GM19395 (cell line): ENCODE measurements at regions not wholly inside any gene's neighbourhood (a gene's known extent, or its start where the extent isn't known, plus 50 kb on each side); places are given as distances from the start of the nearest gene placed in this dataset.

Source experiments
- ATAC-seq: cut with Tn5 transposase; IDR thresholded peaks from one replicate; pipeline ENCODE4 v1.9.1; 2021; ENCODE audit warnings: mild to moderate bottlenecking, moderate library complexity; ENCODE audit not compliant: unreplicated experiment

DNA sequence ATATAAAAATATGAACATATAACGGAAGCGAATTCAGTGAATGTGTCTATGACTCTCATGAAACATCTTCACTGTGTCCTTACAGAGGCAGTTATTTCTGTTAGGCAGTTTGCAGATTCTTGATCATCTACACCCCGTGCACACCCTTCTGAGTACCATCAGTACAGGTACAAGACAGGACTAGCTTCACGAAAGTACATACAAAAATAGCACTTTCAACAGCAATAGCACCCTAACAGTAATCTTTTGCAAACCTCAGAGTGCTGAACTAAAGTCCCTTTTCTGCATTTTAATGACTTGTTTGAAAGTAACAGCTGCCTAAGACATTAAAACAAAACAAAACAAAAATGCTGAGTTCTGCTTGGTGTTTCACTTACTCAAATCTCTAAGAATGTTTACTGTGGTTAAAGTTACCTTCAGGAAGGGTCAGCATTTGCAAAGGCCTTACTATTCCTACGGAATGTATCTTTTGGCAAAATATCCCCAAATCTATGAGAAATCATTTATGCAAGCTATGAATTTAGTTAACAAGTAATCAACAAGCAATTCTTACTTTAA, 104.1 kb downstream of the CNTN3 start:
- ATAC-seq = no peak

GRCh38 chr3:74507691-74508090, 106.8 kb downstream of the CNTN3 start:
- no peak for ATAC-seq

- ATAC-seq = no peak
Measured at GRCh38 chr3:74506246-74506645, 108.2 kb downstream of the CNTN3 start.

DNA sequence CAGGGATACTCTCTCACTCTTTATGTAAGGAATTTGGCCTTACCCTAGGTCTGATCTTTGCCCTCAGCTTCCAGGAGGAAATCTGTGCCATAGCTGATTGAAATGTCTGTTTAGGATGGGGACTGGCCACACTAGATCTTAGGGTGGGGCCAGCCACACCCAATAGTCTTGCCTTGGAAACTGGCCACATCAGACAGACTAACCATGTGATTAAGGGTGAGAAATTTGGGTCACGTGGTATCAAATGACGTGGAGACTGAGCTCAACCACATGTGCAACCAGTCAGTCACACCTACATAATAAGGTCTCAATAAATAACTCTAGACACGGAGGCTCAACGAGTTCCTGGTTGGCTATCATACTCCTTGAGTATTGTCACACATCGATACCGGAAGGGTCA, 113.5 kb downstream of the CNTN3 start:
- no peak for ATAC-seq

DNA sequence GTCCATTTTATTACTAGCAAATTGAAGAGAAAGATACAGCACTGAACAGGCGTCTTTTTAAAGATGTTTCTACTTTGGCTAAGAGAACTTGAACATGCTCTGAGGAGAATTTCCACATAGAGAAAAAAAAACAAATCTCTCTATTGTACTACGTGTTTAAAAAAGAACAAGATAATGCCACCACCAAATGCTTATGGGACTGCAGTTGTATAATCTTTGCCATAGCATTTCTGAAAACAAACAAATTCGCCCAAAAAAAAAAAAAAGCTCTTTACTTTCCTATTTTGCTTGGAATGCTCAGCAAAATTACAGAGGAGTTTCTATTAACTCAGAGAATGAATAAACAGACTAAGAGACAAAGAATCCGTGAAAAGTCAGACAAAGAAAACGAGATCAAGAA, 114.2 kb downstream of the CNTN3 start:
- no peak for ATAC-seq

DNA sequence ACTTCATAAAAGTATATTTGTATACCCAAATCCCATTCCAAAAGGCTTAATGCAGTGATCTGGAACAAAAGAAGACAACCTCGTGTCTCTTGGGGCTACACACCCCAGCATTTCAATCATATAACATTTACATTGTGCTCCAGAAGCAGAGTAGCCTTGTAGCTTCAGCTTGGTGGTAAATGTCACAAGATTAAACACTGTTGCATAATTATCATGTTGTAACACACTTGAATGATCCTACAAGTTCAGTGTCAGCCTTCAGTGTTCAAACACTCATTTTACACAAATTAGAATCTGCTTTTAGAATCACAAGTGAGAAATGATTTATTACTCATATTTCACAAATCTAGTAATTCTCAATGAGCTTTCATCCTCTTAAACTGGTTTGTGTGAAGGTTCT, 122.6 kb downstream of the CNTN3 start:
- no peak for ATAC-seq

DNA sequence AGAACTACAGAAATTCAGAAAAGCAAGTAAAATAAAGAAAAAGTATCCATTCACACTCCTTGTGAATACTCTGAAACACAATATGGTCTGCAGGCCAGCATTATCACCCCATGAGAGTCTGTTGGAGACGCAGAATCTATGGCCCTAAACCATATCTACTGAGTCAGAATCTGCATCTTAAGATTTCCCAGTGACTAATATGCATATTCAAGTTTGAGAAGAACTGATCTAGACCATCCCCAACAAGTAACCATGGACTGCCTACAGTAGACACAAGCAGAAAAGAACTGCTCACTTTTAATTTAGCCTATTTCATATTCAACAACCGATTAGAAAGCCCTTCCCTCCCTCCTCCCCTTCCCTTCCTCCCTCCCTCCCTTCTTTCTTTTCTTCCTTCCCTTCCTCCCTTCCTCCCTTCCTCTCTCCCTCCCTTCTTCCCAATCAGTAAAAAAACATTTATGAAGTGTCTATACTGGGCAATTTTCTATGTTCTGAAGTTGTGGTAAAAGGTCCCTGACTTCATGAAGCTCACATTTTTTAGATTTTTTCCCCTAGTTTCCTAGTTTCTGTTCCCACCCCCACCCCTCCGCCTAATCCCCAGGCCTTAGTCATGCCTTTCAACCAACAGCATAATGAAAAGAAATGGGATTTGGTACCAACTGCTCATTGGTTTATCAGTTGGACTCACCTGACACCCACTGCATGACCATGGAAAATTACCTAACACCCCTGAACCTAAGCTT, 125.2 kb downstream of the CNTN3 start:
- no peak for ATAC-seq

DNA sequence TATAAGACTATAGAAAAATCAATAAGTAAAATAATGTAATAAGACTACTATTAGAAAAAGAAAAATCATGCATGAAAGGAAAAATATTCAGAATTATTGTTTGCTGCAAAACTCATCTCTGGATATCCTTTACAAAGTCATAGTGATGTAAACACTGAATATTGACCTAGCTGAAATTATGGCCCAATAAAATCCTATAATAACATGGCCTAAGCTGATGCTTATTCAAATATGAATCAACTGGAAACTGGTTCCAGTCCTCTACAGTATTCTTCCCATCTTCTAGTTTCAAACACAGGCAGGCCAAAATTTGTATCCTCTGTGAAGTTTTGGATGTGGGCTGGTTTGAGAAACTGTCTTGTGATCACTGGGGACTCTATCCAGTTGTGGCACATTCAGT, 134.5 kb downstream of the CNTN3 start:
- ATAC-seq = no peak

DNA sequence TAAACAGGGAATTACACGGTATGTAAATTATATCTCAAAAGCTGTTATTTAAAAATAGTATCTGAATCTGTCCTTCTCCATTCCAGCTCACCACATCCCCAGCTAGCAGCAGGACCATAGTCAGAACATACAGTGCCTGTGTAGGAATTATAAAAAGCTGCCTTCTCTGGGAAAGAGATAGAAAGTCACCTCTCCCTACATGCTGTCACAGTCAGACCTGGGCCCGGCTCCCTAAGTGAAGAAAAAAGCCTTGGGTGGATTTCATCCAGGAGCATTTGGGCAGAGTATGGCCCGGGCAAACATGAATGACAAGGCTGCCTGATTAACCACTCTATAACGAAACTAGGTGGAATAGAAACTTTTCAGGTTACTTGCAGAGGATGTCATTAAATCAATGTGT, 144.1 kb downstream of the CNTN3 start:
- ATAC-seq = no peak

DNA sequence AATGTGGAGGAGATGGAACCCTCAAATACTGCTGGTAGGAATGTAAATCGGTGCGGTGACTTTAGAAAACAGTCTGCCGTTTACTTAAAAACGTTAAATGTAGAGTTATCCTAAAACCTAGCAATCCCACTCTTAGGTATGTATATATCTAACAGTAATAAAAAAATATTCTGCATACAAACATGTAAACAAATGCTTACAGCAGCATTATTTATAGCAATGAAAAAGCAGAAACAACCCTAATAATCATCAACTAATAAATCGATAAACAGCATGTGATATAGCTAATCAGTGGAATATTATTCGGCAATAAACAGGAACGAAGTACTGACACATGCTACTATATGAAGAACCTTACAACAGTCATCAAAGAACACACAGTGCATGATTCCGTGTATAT, 144.7 kb downstream of the CNTN3 start:
- no peak for ATAC-seq

- ATAC-seq = no peak
Measured at GRCh38 chr3:74469151-74469550, 145.3 kb downstream of the CNTN3 start.

DNA sequence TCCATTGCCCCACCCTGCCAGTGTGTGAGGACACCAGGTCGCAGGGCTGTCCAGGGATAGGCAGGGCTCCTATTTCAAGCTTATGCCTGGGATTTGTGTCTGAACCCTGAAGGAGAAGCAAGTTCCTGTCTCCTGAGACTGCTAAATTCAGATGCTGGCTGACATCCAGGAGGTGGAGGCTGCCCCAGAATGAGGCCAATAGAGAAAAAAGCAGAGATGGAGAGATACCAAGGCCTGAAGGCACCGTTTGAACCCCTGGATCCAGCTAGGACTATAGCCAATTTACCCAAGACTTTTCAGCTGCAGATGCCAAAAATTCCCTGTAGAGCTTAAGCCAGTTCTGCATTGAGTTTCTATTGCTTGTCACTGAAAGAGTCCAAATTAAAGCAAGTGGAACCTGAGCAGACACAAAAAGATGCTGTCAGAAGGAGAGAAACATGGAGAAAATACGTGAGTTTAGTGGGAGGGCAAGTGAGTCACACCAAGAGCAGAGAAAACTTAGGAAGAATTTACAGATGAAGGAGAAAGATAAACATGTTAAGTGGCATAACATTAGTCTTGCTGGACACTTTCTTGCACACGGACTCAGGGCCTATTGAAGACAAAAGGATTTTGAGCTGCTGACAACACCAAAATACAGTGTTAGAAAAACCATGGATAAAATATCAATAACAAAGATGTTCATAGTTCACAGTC, 148.6 kb downstream of the CNTN3 start:
- ATAC-seq = no peak

DNA sequence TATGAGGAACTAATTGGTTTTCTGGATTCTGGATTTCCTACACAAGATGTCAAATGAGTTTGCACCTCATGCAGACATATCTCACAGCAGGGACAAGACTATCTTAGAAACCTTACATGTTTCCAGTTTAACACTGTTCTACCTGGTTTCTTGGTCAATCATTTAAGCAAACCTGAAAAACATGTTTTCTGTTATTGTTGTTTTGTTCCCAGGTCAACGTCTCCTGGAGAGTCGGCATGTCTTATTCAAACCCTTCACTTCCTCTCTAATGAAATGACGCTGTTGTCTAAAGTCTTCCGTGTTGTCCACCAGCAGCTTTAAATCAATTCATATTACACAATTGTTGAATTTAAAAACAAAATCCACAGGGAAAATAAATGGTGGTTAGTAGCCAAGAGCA, 150.9 kb downstream of the CNTN3 start:
- ATAC-seq = no peak

GRCh38 chr3:74456166-74456565, 158.3 kb downstream of the CNTN3 start:
- no peak for ATAC-seq

- no peak for ATAC-seq
Measured at GRCh38 chr3:74447221-74447620, 167.2 kb downstream of the CNTN3 start.

GRCh38 chr3:74445541-74445940, 168.9 kb downstream of the CNTN3 start:
- ATAC-seq = no peak

GRCh38 chr3:74443102-74443501, 171.4 kb downstream of the CNTN3 start:
- no peak for ATAC-seq

DNA sequence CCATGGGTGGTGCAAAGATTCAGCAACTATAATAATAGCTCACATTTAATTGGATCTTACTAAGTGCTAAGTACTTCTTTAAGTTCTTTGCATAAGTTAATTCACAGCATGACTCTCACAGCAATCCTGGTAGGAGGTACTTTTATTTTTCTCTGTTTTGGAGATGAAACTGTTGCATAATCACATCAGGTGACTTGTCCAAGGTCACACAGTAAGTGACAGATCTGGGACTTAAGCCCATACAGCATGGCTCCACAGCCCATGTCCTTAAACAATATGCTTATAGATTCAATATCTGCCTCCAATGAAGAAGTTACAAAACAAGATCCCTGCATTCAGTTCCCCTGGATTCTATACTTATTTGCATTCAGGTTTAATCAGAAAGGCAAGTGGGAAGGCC, 171.8 kb downstream of the CNTN3 start:
- ATAC-seq = no peak

DNA sequence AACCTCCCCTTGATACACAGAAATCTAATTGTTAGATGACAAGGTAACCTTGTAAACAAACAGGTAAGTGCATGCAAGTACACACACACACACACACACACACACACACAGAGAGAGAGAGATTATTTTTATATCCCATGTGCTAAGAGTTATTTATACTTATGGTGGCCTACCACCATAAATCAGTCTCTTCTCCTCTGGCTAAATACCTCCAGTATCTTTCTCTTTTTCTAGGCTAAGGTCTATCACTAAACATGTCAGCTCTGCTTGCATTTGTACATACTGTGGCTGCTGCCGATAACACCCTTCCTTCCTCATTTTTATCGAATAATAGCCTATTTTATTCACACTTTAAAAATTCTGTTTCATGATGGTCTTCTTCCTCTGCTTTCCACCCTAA, 172.4 kb downstream of the CNTN3 start:
- no peak for ATAC-seq

- no peak for ATAC-seq
Measured at GRCh38 chr3:74436184-74436583, 178.3 kb downstream of the CNTN3 start.

GRCh38 chr3:74435631-74436030, 178.8 kb downstream of the CNTN3 start:
- ATAC-seq = no peak

DNA sequence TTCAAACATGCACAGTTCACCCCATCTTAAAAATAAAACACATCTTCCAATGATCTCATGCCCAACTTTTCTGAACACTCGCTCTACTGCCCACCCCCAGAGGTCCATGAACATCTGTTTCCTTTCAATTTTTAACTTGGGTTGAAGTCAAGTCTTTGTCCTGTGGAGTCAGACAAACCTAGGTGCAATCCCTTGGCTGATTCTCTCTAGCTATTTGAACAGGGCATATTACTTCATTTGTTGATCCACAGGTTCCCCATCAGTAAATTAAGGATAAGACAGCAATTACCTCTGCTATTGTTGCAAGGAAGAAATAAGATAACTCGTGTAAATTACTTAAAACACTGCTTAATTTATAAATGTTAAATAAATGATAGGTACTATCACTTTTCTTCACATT, 180.1 kb downstream of the CNTN3 start:
- no peak for ATAC-seq
